ENCODE measurements at regions not wholly inside any gene's neighbourhood (a gene's known extent, or its start where the extent isn't known, plus 50 kb on each side); places are given as distances from the start of the nearest gene placed in this dataset.
"Not testable (repeated sequence)": the region's sequence is repeated elsewhere in the genome, so short reads cannot be mapped to it uniquely, and the experiment has no call there.

DNA sequence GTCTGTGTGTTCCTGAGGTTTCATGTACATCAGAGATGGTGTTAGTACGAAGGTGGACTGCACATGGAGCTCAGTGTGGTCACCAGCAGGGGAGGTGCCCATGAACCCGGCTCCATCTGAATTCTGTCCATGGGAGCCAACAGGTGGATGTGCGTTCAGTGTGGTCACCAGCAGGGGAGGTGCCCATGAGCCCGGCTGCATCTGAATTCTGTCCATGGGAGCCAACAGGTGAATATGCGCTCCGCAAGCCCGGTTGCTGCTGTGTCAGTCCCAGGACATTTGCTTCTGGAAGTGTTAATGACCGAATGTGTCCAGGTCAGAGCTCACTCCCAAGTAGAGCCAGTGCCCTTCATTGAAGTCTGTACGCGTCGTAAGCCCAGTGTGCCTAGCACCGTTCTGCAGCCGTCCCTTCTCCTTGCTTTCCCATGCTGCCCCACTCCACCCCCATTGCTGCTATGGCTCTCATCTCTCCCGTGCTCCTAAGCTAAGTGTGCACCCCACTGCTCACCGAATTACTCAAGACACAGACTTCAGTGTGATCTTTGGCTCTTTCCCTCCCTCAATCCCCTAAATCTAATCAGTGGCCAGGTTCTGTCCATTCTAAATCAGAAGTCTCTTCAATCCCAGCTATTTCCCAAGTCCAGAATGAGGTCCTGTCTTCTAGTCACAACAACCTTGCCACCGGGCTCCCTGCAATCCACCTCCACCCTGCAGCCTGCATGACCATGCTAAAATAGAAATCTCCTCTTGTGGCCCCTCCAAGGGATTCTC lies 352.4 kb downstream of the TCERG1L start:
- DNase-seq = no peak

GRCh38 chr10:130959752-130960195 lies 351.7 kb downstream of the TCERG1L start:
- DNase-seq = no peak

GRCh38 chr10:130960531-130960930 lies 351.0 kb downstream of the TCERG1L start:
- no peak for DNase-seq

DNA sequence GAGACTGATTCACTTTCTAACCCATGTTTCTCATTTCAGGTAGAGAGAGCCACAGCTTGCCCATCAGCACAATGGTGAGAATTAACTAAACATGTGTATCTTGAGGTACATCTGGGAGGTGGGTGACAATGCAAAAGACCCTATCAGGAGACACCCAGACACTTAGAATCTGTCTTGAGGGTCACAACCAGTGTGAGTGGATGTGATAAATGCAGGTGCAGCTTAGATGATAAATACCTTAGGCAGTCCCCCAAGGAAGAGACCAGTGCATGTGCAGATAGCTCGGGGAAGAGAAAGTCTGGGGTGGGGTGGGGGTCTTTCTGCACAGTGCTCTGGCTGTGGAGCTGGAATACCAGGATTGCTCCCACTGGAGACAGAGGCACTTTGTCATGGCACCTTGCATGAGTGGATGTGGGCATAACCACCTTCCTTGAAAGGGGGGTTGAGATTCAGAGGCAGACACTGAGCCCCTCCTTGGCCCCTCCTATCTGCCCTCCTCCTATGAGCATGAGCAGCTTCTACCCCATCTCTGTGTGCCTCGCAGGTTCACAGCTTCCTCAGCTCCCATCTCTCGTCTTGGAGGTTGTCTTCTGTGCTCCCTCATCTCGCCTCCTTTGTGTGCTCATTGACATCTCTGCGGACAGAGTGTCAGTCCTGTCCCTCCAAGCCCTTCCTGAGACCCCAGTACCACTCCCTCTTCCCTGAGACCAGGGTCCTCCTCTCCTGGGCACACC lies 349.8 kb downstream of the TCERG1L start:
- no peak for DNase-seq

DNA sequence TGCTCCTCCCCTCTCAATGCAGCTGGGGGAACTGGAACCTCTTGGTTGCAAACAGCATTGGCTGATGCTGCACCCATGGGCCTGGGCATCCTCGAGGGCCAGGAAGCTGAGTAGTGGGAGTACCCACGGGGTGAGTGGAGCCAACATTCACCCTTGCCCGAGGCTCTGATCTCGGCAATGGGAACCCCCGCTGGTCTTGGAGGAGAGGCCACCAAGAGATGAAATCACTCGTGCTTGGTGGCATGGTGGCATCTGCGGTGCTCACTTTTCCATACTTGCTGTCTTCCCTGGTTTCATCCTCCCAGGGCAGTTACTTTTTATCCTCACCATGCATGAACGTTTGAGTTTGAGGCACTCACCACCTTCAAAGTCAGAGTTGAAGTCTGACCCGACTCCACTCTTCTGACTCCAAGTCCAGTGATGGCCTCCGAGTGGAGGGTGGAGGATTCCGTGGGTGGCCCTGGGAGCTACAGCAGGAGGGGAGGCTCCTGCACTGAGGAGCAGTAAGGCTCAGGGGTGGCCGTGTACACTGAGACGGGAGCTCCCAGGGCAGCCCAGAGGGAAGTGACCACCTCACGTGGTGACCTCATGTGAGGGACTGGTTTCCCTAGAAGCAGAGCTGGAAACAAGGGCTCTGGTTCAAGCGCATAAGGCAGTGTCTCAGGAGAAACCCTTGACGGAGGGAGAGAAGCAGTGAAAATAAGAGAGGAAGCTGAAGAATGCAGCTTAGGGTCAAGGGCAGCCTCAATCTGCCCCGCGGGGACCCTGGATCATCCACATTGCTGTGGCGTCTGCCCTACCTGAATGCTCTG lies 349.1 kb downstream of the TCERG1L start:
- DNase-seq = no peak

DNA sequence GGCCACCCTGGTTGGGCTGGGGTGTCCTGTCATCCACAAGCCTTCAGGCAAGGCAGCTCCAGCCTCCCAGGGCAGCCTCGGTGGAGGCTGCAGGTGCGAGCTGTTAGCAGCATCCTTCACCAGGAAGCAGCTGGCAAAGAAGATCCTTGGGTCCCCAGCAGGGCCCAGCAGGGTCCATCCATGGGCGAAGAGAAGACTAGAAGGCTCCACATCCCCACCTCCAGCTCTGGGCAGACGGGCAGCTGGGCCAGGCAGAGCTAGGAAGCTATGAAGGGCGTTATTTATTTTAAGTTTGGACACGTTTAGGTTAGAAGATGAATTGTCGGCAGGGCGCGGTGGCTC lies 348.5 kb downstream of the TCERG1L start:
- DNase-seq = no peak

- DNase-seq = no peak
Measured at GRCh38 chr10:130963786-130964522, 347.6 kb downstream of the TCERG1L start.

GRCh38 chr10:130964771-130965170 lies 346.8 kb downstream of the TCERG1L start:
- DNase-seq = no peak

DNA sequence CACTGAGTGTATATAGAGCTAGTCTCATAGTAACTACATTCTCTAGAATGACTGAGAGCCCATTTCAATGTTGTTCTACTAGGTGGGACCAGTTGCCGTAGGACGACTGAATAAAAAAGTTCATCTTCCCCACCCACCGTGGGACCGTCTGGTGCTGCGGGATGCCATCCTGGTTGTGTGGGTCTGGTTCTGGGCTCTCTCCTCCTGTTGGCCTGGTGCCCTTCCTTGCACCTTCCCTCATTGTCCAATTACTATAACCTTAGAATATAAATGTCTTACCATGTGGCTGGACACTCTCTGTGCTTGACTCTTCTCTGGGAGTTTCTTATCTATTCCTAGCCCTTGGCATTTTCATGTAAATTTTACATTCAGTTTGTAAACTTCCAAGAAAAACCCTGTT lies 344.4 kb downstream of the TCERG1L start:
- no peak for DNase-seq

DNA sequence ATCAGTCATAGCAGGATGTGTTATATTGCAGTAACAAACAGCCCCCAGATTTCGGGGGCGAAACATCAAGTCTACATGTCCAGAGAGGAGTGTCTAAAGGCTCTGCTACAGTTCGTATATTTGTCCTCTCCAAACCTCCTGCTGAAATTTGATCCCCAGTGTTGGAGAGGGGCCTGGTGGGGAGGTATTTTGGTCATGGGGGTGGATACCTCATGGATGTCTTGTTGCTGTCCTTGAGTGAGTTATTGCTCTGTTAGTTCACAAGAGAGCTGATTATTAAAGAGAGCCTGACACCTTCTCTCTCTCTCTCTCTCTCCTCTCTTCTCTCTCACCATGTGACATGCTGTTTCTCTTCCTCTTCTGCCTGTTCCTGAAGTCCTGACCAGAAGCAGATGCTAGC lies 343.7 kb downstream of the TCERG1L start:
- no peak for DNase-seq

DNA sequence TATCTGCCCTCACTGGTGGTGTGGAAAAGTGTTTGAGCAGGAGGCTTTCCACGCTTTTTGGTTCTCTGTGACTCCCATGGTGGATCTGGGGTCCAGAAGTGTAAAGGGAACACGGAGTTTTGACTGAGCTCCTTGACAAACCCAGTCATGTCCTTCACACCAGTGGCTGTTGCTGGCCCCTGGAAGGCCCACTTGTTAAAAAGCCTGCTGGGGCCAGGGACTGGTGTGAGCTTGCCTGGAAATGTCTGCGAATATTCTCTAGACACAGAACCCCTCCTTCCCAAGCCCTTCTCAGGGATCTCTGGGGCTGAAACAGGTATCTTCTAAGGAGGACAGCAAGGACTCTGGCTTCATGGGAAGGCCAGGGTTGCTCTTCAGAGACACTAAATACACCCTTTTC lies 343.0 kb downstream of the TCERG1L start:
- DNase-seq = no peak

DNA sequence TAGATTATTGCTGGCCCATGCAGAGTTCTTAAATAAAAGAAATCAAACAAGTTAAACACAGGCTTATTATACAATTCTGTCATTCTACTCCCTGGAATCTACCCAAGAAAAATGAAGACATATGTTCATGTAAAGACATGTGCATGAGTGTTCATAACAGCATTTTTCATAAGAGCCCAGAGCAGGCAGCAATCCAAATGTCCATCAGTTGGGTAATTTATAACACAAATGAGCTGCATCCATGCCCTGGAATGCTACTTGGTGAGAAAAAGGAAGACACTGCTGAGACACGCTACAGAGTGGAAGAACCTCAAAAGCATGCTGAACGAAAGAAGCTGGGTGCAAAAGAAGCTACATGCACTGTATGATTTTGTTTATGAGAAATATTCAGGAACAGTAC lies 342.6 kb downstream of the TCERG1L start:
- DNase-seq = no peak

DNA sequence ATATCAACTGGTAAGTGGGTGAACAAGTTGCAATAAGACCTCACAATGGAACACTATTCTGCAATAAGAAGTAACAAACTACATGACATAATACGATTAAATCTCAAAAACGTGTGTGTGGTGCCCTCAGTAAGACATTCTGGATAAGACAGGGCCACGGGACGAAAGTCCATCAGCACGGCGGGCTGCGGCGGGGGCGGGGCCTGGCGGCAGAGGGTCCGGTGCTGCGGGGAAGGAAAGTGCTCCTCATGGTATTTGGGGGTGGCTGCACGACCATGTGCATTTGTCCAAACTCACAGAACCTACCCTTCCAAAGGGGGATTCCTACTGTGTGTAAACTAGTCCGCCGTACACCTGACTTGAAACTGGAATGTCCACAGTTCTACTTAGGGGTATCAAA lies 341.8 kb downstream of the TCERG1L start:
- DNase-seq = no peak

DNA sequence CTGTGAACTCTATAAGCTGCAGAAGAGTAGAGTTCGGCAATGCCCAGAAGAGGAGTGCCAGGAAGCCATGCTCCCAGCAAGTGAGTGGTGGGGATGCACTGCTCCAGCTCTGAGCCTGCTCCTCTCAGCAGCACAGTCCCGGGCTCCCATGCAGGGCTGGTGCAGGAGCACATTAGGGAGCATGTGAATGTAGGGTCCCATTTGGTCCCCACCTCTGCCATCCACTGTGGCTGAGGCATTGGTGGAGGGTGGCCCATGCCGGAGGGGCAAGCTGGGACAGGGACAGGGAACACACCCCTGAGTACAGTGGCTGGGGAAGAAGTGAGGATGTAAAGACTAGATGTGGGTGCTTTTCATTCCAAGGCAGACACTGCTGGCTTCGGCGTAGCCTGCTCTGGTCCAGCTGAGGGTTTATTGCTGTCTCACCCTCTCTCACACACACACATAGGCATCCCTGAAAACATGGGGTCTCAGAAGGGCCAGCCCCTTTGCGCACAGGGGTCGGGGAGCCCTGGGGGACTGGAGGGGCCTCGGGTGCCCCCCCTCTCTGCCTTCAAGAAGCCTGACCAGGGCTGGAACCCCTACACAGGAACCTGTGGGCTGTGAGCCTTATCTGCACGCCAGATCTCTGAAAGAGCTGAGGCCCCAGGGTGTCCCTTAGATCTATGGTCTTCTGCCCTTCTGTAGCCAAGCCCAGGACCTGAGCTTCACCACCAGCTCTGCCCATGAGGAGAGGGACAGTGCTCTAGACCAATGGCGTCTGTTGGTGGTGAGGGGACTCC lies 341.0 kb downstream of the TCERG1L start:
- no peak for DNase-seq

- DNase-seq = no peak
Measured at GRCh38 chr10:130971123-130971435, 340.4 kb downstream of the TCERG1L start.

DNA sequence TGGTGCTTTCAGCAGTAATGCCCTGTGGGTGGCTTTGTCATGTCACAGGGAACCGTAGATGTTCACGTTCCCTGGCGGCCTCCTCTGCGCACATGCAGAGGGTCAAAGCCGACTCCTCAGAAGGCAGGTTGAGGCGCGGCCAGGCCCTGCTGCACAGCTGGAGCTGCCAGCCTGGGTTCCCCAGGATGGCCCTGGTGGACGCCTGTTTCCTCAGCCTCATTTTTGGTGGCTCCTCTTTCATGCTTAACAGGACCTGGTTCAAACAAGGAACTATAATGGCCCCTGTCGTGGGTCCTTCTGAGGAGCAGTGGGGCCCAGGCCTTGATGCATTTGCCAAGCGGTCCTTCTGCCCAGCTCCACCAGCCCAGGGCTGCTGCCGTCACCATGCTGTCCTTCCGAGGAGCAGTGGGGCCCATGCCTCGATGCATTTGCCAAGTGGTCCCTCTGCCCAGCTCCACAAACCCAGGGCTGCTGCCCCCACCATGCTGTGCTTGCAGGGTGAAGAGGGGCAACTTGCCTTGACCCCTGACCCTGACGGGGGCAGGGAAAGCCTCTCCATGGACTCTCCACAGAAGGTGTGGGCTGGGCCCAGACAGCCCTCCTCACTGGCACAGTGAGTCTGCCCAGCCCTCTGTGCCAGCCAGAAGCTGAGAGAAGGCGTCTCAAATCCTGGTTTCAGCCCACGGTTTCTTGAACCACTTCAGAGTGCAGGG lies 338.2 kb downstream of the TCERG1L start:
- DNase-seq = no peak

DNA sequence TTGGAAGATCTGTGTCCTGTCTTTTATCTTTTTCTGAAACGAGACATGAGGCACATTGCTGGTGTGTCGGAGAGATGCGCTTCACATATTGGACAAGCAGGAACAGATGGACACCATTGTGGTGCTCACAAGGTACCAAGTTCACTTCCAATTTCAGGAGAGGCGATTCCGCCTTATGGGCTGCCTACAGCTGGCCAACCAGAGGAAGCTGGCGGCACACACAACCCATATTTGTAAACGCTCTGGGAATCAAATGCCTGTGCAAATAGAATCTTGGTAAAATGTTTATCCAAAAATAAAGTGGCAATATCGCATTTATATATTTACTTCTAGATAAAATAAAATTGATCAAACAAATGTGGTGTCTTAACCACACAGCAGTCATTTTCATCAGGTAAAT lies 337.4 kb downstream of the TCERG1L start:
- DNase-seq = no peak

GRCh38 chr10:130975351-130975750 lies 336.2 kb downstream of the TCERG1L start:
- DNase-seq = not testable (repeated sequence)

GRCh38 chr10:130982802-130983201 lies 328.7 kb downstream of the TCERG1L start:
- DNase-seq = no peak

DNA sequence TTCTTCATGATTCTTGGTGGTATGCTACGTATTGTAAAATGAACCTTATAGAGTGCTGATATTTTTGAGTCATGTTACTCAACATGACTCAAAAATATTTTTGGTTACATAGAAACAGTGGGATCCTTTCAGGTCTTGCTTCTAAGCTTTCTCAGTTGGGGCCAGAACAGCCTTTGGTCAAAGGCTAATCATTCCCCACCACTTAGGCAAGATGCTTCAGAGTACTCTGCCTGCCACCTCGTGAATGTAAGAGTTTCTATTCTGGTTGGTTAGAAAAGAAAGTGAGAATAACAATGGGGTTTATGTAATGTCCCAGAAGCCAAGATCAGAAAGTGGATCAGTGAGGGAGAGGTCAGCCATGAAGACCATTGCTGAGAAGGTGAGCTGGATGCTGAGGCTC lies 327.8 kb downstream of the TCERG1L start:
- DNase-seq = no peak

GRCh38 chr10:130984686-130985085 lies 326.8 kb downstream of the TCERG1L start:
- DNase-seq = no peak

Data from DMS53 (cell line).